B cell (primary cell): ENCODE measurements at regions not wholly inside any gene's neighbourhood (a gene's known extent, or its start where the extent isn't known, plus 50 kb on each side); places are given as distances from the start of the nearest gene placed in this dataset.

Experiments used
- ATAC-seq: fragments of 200-7000 bp; cut with Tn5 transposase; one replicate; pipeline ENCODE4 v1.10.0; 2021; ENCODE audit warnings: low read depth, mild to moderate bottlenecking, moderate number of reproducible peaks, moderate library complexity
- CTCF ChIA-PET: fragments of 350-600 bp; sonication (Branson Sonifier 250); formaldehyde crosslinking; loops from one replicate; lab custom pipeline; 2021; ENCODE audit warnings: antibody characterized with exemption, inconsistent platforms; lab: Charles Lee
- POLR2A ChIA-PET: fragments of 350-600 bp; sonication (Branson Sonifier 250); formaldehyde crosslinking; loops from one replicate; lab custom pipeline; 2021; ENCODE audit warnings: antibody characterized with exemption; lab: Charles Lee
- DNase-seq: peaks from one replicate; pipeline ENCODE4 v3.0.0; 2013
- H2AFZ ChIP-seq: 2 replicates; pipeline ENCODE4 v1.6.1; 2012; ENCODE audit warnings: mild to moderate bottlenecking, low read depth, low read length; ENCODE audit not compliant: insufficient read depth, poor library complexity, severe bottlenecking
- H3K27ac ChIP-seq, 2 donors: 1 replicate in 1 of 2; 2 replicates in 1 of 2; pipeline ENCODE4 v1.5.1; 2012 to 2013; ENCODE audit warnings: low read length in 2 of 2, mild to moderate bottlenecking in 2 of 2, moderate library complexity in 1 of 2
- H3K27me3 ChIP-seq, 4 experiments: fragments of 200-600 bp in 1 of 4; sonication (generic) in 1 of 4; replicated peaks in 1 of 4; 1 replicate in 2 of 4; 2 replicates in 2 of 4; pipeline versions ENCODE4 v1.6.1 to v1.7.0; 2013 to 2016; ENCODE audit warnings: low read length in 3 of 4, mild to moderate bottlenecking in 2 of 4, mixed read lengths in 1 of 4, moderate library complexity in 1 of 4; ENCODE audit not compliant: insufficient read depth in 4 of 4, control insufficient read depth in 3 of 4; ENCODE audit errors: control extremely low read depth in 1 of 4
- H3K36me3 ChIP-seq, 2 experiments: replicated peaks in 1 of 2; 1 replicate in 1 of 2; 2 replicates in 1 of 2; pipeline versions ENCODE4 v1.6.1 to v1.7.1; 2013; ENCODE audit warnings: low read length in 1 of 2; ENCODE audit not compliant: insufficient read depth in 2 of 2, control insufficient read depth in 1 of 2; ENCODE audit errors: control extremely low read depth in 1 of 2, extremely low read depth in 1 of 2
- H3K4me1 ChIP-seq, 2 donors: fragments of 200-600 bp in 1 of 2; sonication (generic) in 1 of 2; 1 replicate in 1 of 2; 2 replicates in 1 of 2; pipeline versions ENCODE4 v1.5.1 to v1.6.1; 2013 to 2017; ENCODE audit warnings: low read length in 2 of 2; ENCODE audit not compliant: control insufficient read depth in 2 of 2, insufficient read depth in 2 of 2
- H3K4me2 ChIP-seq: replicated peaks from 2 replicates; pipeline ENCODE3; 2012; ENCODE audit warnings: mild to moderate bottlenecking, low read depth, low read length; ENCODE audit not compliant: poor library complexity, severe bottlenecking
- H3K4me3 ChIP-seq, 5 experiments: fragments of 200-600 bp in 1 of 5; sonication (generic) in 1 of 5; 1 replicate in 3 of 5; 2 replicates in 2 of 5; pipeline versions ENCODE4 v1.5.1 to v1.7.0; 2011 to 2016; ENCODE audit warnings: low read length in 4 of 5, mild to moderate bottlenecking in 4 of 5, low read depth in 2 of 5, control low read depth in 1 of 5, moderate library complexity in 1 of 5; ENCODE audit not compliant: insufficient read depth in 1 of 5; ENCODE audit errors: control extremely low read depth in 1 of 5, extremely low read depth in 1 of 5
- H3K79me2 ChIP-seq: fragments of 200-600 bp; sonication (generic); one replicate; pipeline ENCODE4 v1.6.0; 2016; ENCODE audit warnings: low read length; ENCODE audit not compliant: control insufficient read depth, insufficient read depth
- H3K9ac ChIP-seq: fragments of 200-600 bp; sonication (generic); 2 replicates; pipeline ENCODE4 v1.6.1; 2017; ENCODE audit warnings: mild to moderate bottlenecking, low read length, moderate library complexity
- H3K9me3 ChIP-seq, 3 donors: one replicate each; pipeline versions ENCODE4 v1.6.1 to v1.7.1; 2013; ENCODE audit warnings: low read length in 2 of 3; ENCODE audit not compliant: control insufficient read depth in 2 of 3, insufficient read depth in 1 of 3; ENCODE audit errors: control extremely low read depth in 1 of 3
- H4K20me1 ChIP-seq: 2 replicates; pipeline ENCODE4 v1.6.0; 2012; ENCODE audit warnings: mild to moderate bottlenecking, low read length; ENCODE audit not compliant: insufficient read depth, control insufficient read depth, poor library complexity, severe bottlenecking
- H3K27ac Mint-ChIP-seq: one replicate; pipeline ENCODE4 v1.8.0; 2021; ENCODE audit warnings: mixed read lengths
- H3K27me3 Mint-ChIP-seq: one replicate; pipeline ENCODE4 v1.8.0; 2021; ENCODE audit warnings: mixed read lengths
- H3K4me1 Mint-ChIP-seq: one replicate; pipeline ENCODE4 v1.8.0; 2021; ENCODE audit warnings: mixed read lengths
- H3K4me3 Mint-ChIP-seq: one replicate; pipeline ENCODE4 v1.8.0; 2021; ENCODE audit warnings: mixed read lengths
- H3K9me3 Mint-ChIP-seq: one replicate; pipeline ENCODE4 v1.8.0; 2022; ENCODE audit warnings: mixed read lengths; ENCODE audit not compliant: insufficient read depth
- EZH2 ChIP-seq: IDR thresholded peaks from 2 replicates; pipeline ENCODE4 v1.6.1; 2012; ENCODE audit warnings: borderline replicate concordance, low read depth, mild to moderate bottlenecking, moderate library complexity, low read length; ENCODE audit not compliant: insufficient read depth, poor library complexity, severe bottlenecking
- WGBS: methylation state at CpG from one replicate; pipeline ENCODE4 v1.1.5; 2013; ENCODE audit warnings: missing lambda C conversion rate; ENCODE audit not compliant: insufficient coverage; 5-methylcytosine and 5-hydroxymethylcytosine counted together
- intact Hi-C: fragments of 100-400 bp; cut with micrococcal nuclease; formaldehyde crosslinking; loops from one replicate; pipeline ENCODE4 v1.10.0; 2022
- TF ChIP-seq, protein P1 (sequence below): fragments of 200-600 bp; IDR thresholded peaks from one replicate; pipeline ENCODE4 v1.8.0; 2022; ENCODE audit warnings: antibody characterized with exemption, mild to moderate bottlenecking

- Mint-ChIP-seq H3K27me3 (no peaks in the 10 kb centered on the region), H3K4me3 (no peak overlapping the region), H3K27ac (no peak overlapping the region), H3K4me1 (no peaks in the 10 kb centered on the region), H3K9me3 (no peaks in the 10 kb centered on the region)
- Histone ChIP-seq H3K4me1 (no peaks in the 10 kb centered on the region), H3K27ac (no peak overlapping the region), H3K9me3 (no peaks in the 10 kb centered on the region), H3K4me2 (no peak overlapping the region), H2AFZ (no peak overlapping the region), H4K20me1 (no peaks in the 10 kb centered on the region), H3K27me3 (no peaks in the 10 kb centered on the region), H3K9ac (no peak overlapping the region), H3K4me3 (no peak overlapping the region), H3K36me3 (no peaks in the 10 kb centered on the region), H3K79me2 (no peaks in the 10 kb centered on the region)
- WGBS, result no CpG with 5 or more reads among the region's 2 CpGs
- ChIA-PET CTCF (no interaction called here), POLR2A (no interaction called here)
- TF ChIP-seq, protein P1, sequence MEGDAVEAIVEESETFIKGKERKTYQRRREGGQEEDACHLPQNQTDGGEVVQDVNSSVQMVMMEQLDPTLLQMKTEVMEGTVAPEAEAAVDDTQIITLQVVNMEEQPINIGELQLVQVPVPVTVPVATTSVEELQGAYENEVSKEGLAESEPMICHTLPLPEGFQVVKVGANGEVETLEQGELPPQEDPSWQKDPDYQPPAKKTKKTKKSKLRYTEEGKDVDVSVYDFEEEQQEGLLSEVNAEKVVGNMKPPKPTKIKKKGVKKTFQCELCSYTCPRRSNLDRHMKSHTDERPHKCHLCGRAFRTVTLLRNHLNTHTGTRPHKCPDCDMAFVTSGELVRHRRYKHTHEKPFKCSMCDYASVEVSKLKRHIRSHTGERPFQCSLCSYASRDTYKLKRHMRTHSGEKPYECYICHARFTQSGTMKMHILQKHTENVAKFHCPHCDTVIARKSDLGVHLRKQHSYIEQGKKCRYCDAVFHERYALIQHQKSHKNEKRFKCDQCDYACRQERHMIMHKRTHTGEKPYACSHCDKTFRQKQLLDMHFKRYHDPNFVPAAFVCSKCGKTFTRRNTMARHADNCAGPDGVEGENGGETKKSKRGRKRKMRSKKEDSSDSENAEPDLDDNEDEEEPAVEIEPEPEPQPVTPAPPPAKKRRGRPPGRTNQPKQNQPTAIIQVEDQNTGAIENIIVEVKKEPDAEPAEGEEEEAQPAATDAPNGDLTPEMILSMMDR, result no peak
- no peak for TF ChIP-seq EZH2
- ATAC-seq (no peak), DNase-seq (no peak)
- intact Hi-C loops, result no loop called here
Observed at GRCh38 chr10:117698809-117699208, 156.3 kb downstream of the EMX2 start.

DNA sequence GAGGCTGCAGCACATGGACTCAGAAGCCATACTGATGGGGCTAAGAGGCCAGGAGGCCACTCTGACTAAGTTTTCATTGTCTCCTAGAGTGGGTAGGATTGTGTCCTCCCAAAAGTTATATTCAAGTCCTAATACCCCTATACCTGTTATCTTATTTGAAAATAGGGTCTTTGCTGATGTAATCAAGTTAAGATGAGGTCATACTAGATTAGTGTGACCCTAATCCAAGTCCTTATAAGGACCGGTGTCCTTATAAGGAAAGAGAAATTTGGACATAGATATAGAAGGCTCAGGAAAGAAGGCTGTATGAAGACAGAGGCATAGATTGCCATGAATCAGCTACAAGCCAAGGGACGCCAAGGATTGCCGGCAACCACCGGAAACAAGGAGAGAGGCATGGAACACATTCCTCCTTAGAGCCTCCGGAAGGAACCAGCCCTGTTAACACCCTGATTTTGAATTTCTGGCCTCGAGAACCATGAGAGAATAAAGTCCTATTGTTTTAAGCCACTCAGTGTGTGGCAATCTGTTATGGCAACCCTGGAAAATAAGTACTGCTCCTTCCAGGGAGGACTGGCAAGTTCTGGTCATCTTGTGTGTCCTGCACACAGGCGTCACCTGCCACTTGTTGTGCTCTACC is 157.0 kb downstream of the EMX2 start:
- Mint-ChIP-seq H3K9me3 (no peaks in the 10 kb centered on the region), H3K4me3 (no peak overlapping the region), H3K4me1 (no peaks in the 10 kb centered on the region), H3K27me3 (peaks cover 3% of the 10 kb centered on the region), H3K27ac (no peak overlapping the region)
- ChIA-PET POLR2A (no interaction called here), CTCF (no interaction called here)
- Histone ChIP-seq H3K27ac (no peak overlapping the region), H4K20me1 (no peaks in the 10 kb centered on the region), H3K4me1 (no peaks in the 10 kb centered on the region), H3K9me3 (no peaks in the 10 kb centered on the region), H3K27me3 (no peaks in the 10 kb centered on the region), H3K79me2 (no peaks in the 10 kb centered on the region), H3K36me3 (no peaks in the 10 kb centered on the region), H3K9ac (no peak overlapping the region), H2AFZ (no peak overlapping the region), H3K4me2 (no peak overlapping the region), H3K4me3 (no peak overlapping the region)
- intact Hi-C loops, result no loop called here
- DNase-seq (no peak), ATAC-seq (no peak)
- no peak for TF ChIP-seq EZH2
- TF ChIP-seq, protein P1, result no peak
- WGBS, result 83% methylated on average over 7 of the region's 7 CpGs
